B cell (primary cell): ENCODE measurements at regions not wholly inside any gene's neighbourhood (a gene's known extent, or its start where the extent isn't known, plus 50 kb on each side); places are given as distances from the start of the nearest gene placed in this dataset.

Experiments used
- ATAC-seq: fragments of 200-7000 bp; cut with Tn5 transposase; one replicate; pipeline ENCODE4 v1.10.0; 2021; ENCODE audit warnings: low read depth, mild to moderate bottlenecking, moderate number of reproducible peaks, moderate library complexity
- CTCF ChIA-PET: fragments of 350-600 bp; sonication (Branson Sonifier 250); formaldehyde crosslinking; loops from one replicate; lab custom pipeline; 2021; ENCODE audit warnings: antibody characterized with exemption, inconsistent platforms; lab: Charles Lee
- POLR2A ChIA-PET: fragments of 350-600 bp; sonication (Branson Sonifier 250); formaldehyde crosslinking; loops from one replicate; lab custom pipeline; 2021; ENCODE audit warnings: antibody characterized with exemption; lab: Charles Lee
- DNase-seq: peaks from one replicate; pipeline ENCODE4 v3.0.0; 2013
- H2AFZ ChIP-seq: 2 replicates; pipeline ENCODE4 v1.6.1; 2012; ENCODE audit warnings: mild to moderate bottlenecking, low read depth, low read length; ENCODE audit not compliant: insufficient read depth, poor library complexity, severe bottlenecking
- H3K27ac ChIP-seq, 2 donors: 1 replicate in 1 of 2; 2 replicates in 1 of 2; pipeline ENCODE4 v1.5.1; 2012 to 2013; ENCODE audit warnings: low read length in 2 of 2, mild to moderate bottlenecking in 2 of 2, moderate library complexity in 1 of 2
- H3K27me3 ChIP-seq, 4 experiments: fragments of 200-600 bp in 1 of 4; sonication (generic) in 1 of 4; replicated peaks in 1 of 4; 1 replicate in 2 of 4; 2 replicates in 2 of 4; pipeline versions ENCODE4 v1.6.1 to v1.7.0; 2013 to 2016; ENCODE audit warnings: low read length in 3 of 4, mild to moderate bottlenecking in 2 of 4, mixed read lengths in 1 of 4, moderate library complexity in 1 of 4; ENCODE audit not compliant: insufficient read depth in 4 of 4, control insufficient read depth in 3 of 4; ENCODE audit errors: control extremely low read depth in 1 of 4
- H3K36me3 ChIP-seq, 2 experiments: replicated peaks in 1 of 2; 1 replicate in 1 of 2; 2 replicates in 1 of 2; pipeline versions ENCODE4 v1.6.1 to v1.7.1; 2013; ENCODE audit warnings: low read length in 1 of 2; ENCODE audit not compliant: insufficient read depth in 2 of 2, control insufficient read depth in 1 of 2; ENCODE audit errors: control extremely low read depth in 1 of 2, extremely low read depth in 1 of 2
- H3K4me1 ChIP-seq, 2 donors: fragments of 200-600 bp in 1 of 2; sonication (generic) in 1 of 2; 1 replicate in 1 of 2; 2 replicates in 1 of 2; pipeline versions ENCODE4 v1.5.1 to v1.6.1; 2013 to 2017; ENCODE audit warnings: low read length in 2 of 2; ENCODE audit not compliant: control insufficient read depth in 2 of 2, insufficient read depth in 2 of 2
- H3K4me2 ChIP-seq: replicated peaks from 2 replicates; pipeline ENCODE3; 2012; ENCODE audit warnings: mild to moderate bottlenecking, low read depth, low read length; ENCODE audit not compliant: poor library complexity, severe bottlenecking
- H3K4me3 ChIP-seq, 5 experiments: fragments of 200-600 bp in 1 of 5; sonication (generic) in 1 of 5; 1 replicate in 3 of 5; 2 replicates in 2 of 5; pipeline versions ENCODE4 v1.5.1 to v1.7.0; 2011 to 2016; ENCODE audit warnings: low read length in 4 of 5, mild to moderate bottlenecking in 4 of 5, low read depth in 2 of 5, control low read depth in 1 of 5, moderate library complexity in 1 of 5; ENCODE audit not compliant: insufficient read depth in 1 of 5; ENCODE audit errors: control extremely low read depth in 1 of 5, extremely low read depth in 1 of 5
- H3K79me2 ChIP-seq: fragments of 200-600 bp; sonication (generic); one replicate; pipeline ENCODE4 v1.6.0; 2016; ENCODE audit warnings: low read length; ENCODE audit not compliant: control insufficient read depth, insufficient read depth
- H3K9ac ChIP-seq: fragments of 200-600 bp; sonication (generic); 2 replicates; pipeline ENCODE4 v1.6.1; 2017; ENCODE audit warnings: mild to moderate bottlenecking, low read length, moderate library complexity
- H3K9me3 ChIP-seq, 3 donors: one replicate each; pipeline versions ENCODE4 v1.6.1 to v1.7.1; 2013; ENCODE audit warnings: low read length in 2 of 3; ENCODE audit not compliant: control insufficient read depth in 2 of 3, insufficient read depth in 1 of 3; ENCODE audit errors: control extremely low read depth in 1 of 3
- H4K20me1 ChIP-seq: 2 replicates; pipeline ENCODE4 v1.6.0; 2012; ENCODE audit warnings: mild to moderate bottlenecking, low read length; ENCODE audit not compliant: insufficient read depth, control insufficient read depth, poor library complexity, severe bottlenecking
- H3K27ac Mint-ChIP-seq: one replicate; pipeline ENCODE4 v1.8.0; 2021; ENCODE audit warnings: mixed read lengths
- H3K27me3 Mint-ChIP-seq: one replicate; pipeline ENCODE4 v1.8.0; 2021; ENCODE audit warnings: mixed read lengths
- H3K4me1 Mint-ChIP-seq: one replicate; pipeline ENCODE4 v1.8.0; 2021; ENCODE audit warnings: mixed read lengths
- H3K4me3 Mint-ChIP-seq: one replicate; pipeline ENCODE4 v1.8.0; 2021; ENCODE audit warnings: mixed read lengths
- H3K9me3 Mint-ChIP-seq: one replicate; pipeline ENCODE4 v1.8.0; 2022; ENCODE audit warnings: mixed read lengths; ENCODE audit not compliant: insufficient read depth
- CTCF ChIP-seq: fragments of 200-600 bp; IDR thresholded peaks from one replicate; pipeline ENCODE4 v1.8.0; 2022; ENCODE audit warnings: antibody characterized with exemption, mild to moderate bottlenecking
- EZH2 ChIP-seq: IDR thresholded peaks from 2 replicates; pipeline ENCODE4 v1.6.1; 2012; ENCODE audit warnings: borderline replicate concordance, low read depth, mild to moderate bottlenecking, moderate library complexity, low read length; ENCODE audit not compliant: insufficient read depth, poor library complexity, severe bottlenecking
- WGBS: methylation state at CpG from one replicate; pipeline ENCODE4 v1.1.5; 2013; ENCODE audit warnings: missing lambda C conversion rate; ENCODE audit not compliant: insufficient coverage; 5-methylcytosine and 5-hydroxymethylcytosine counted together
- intact Hi-C: fragments of 100-400 bp; cut with micrococcal nuclease; formaldehyde crosslinking; loops from one replicate; pipeline ENCODE4 v1.10.0; 2022

GRCh38 chr6:63471654-63472053, 100.6 kb upstream of the LOC128125822 start:
- WGBS, result no CpG with 5 or more reads among the region's 2 CpGs
- H3K4me1 Mint-ChIP-seq, result no peaks in the 10 kb centered on the region
- H3K4me3 ChIP-seq, result no peak overlapping the region
- H3K9ac ChIP-seq, result no peak overlapping the region
- H3K4me2 ChIP-seq, result no peak overlapping the region
- POLR2A ChIA-PET, result no interaction called here
- CTCF ChIA-PET, result no interaction called here
- no peak overlapping the region for H2AFZ ChIP-seq
- H3K27me3 Mint-ChIP-seq, result no peaks in the 10 kb centered on the region
- peaks cover 6% of the 10 kb centered on the region for H3K9me3 Mint-ChIP-seq
- no peaks in the 10 kb centered on the region for H4K20me1 ChIP-seq
- no peaks in the 10 kb centered on the region for H3K9me3 ChIP-seq
- TF ChIP-seq CTCF (no peak), EZH2 (no peak)
- H3K4me1 ChIP-seq, result no peaks in the 10 kb centered on the region
- H3K27me3 ChIP-seq, result no peaks in the 10 kb centered on the region
- no peak overlapping the region for H3K27ac Mint-ChIP-seq
- DNase-seq (no peak), ATAC-seq (no peak)
- intact Hi-C loops, result no loop called here
- no peak overlapping the region for H3K27ac ChIP-seq
- H3K4me3 Mint-ChIP-seq, result no peak overlapping the region
- H3K36me3 ChIP-seq, result no peaks in the 10 kb centered on the region
- no peaks in the 10 kb centered on the region for H3K79me2 ChIP-seq

GRCh38 chr6:63475707-63476106, 96.6 kb upstream of the LOC128125822 start:
- no peak for ATAC-seq

More at GRCh38 chr6:63475707-63476106, 96.6 kb upstream of the LOC128125822 start:
- Mint-ChIP-seq H3K9me3 (peaks cover 6% of the 10 kb centered on the region), H3K27ac (no peak overlapping the region), H3K27me3 (no peaks in the 10 kb centered on the region), H3K4me1 (no peaks in the 10 kb centered on the region), H3K4me3 (no peak overlapping the region)
- CTCF ChIA-PET, result no interaction called here
- no peak overlapping the region for H3K4me3 ChIP-seq
- DNase-seq, result no peak
- H3K27ac ChIP-seq, result no peak overlapping the region
- POLR2A ChIA-PET, result no interaction called here
- H3K4me1 ChIP-seq, result no peaks in the 10 kb centered on the region
- no peak for TF ChIP-seq CTCF
- H3K9ac ChIP-seq, result no peak overlapping the region
- no peaks in the 10 kb centered on the region for H4K20me1 ChIP-seq
- H3K9me3 ChIP-seq, result no peaks in the 10 kb centered on the region
- no peak overlapping the region for H2AFZ ChIP-seq
- 80% methylated on average over 1 of the region's 1 CpG for WGBS
- intact Hi-C loops, result no loop called here
- no peaks in the 10 kb centered on the region for H3K79me2 ChIP-seq
- H3K4me2 ChIP-seq, result no peak overlapping the region
- no peaks in the 10 kb centered on the region for H3K27me3 ChIP-seq
- H3K36me3 ChIP-seq, result no peaks in the 10 kb centered on the region
